ENCODE measurements at regions not wholly inside any gene's neighbourhood (a gene's known extent, or its start where the extent isn't known, plus 50 kb on each side); places are given as distances from the start of the nearest gene placed in this dataset.
A peak's percentile ranks its signal among the peaks of the same experiment; 100 is the strongest.

- intact Hi-C loops (cut with DNase I): no loop called here
- DNase-seq (no peak), ATAC-seq (ENCODE audit: poor library complexity) (no peak)
Measured at GRCh38 chr18:76592096-76592495, 97.1 kb upstream of the ZNF516 start.

GRCh38 chr18:76589866-76590265 lies 94.8 kb upstream of the ZNF516 start:
- DNase-seq: no peak
- intact Hi-C loops (cut with DNase I): no loop called here
- ATAC-seq (ENCODE audit: poor library complexity): no peak

GRCh38 chr18:76589316-76589715 lies 94.3 kb upstream of the ZNF516 start:
- intact Hi-C loops (cut with DNase I): no loop called here

GRCh38 chr18:76588601-76589226 lies 93.7 kb upstream of the ZNF516 start:
- intact Hi-C loops (cut with DNase I): no loop called here
- ATAC-seq (ENCODE audit: poor library complexity) (peak; percentile 15), DNase-seq (no peak)

More at GRCh38 chr18:76589316-76589715, 94.3 kb upstream of the ZNF516 start:
- DNase-seq: no peak
- ATAC-seq (ENCODE audit: poor library complexity): no peak

GRCh38 chr18:76587879-76588271 lies 92.8 kb upstream of the ZNF516 start:
- ATAC-seq (ENCODE audit: poor library complexity) (no peak), DNase-seq (no peak)
- intact Hi-C loops (cut with DNase I): no loop called here

- ATAC-seq (ENCODE audit: poor library complexity): no peak
- intact Hi-C loops (cut with DNase I): no loop called here
- no peak for DNase-seq
Measured at GRCh38 chr18:76587147-76587878, 92.3 kb upstream of the ZNF516 start.

- ATAC-seq (ENCODE audit: poor library complexity): no peak
- no peak for DNase-seq
- intact Hi-C loops (cut with DNase I): no loop called here
Measured at GRCh38 chr18:76584414-76585310, 89.6 kb upstream of the ZNF516 start.

- intact Hi-C loops (cut with DNase I): no loop called here
- no peak for DNase-seq
- ATAC-seq (ENCODE audit: poor library complexity): no peak
Measured at GRCh38 chr18:76581261-76581660, 86.2 kb upstream of the ZNF516 start.

- ATAC-seq (ENCODE audit: poor library complexity) (no peak), DNase-seq (no peak)
- intact Hi-C loops (cut with DNase I): no loop called here
Measured at GRCh38 chr18:76580288-76580962, 85.4 kb upstream of the ZNF516 start.

GRCh38 chr18:76579301-76579695 lies 84.3 kb upstream of the ZNF516 start:
- no peak for DNase-seq
- ATAC-seq (ENCODE audit: poor library complexity): no peak
- intact Hi-C loops (cut with DNase I): no loop called here

- no peak for DNase-seq
- no peak for ATAC-seq (ENCODE audit: poor library complexity)
- intact Hi-C loops (cut with DNase I): no loop called here
Measured at GRCh38 chr18:76578571-76579300, 83.7 kb upstream of the ZNF516 start.

GRCh38 chr18:76573325-76574025 lies 78.4 kb upstream of the ZNF516 start:
- ATAC-seq (ENCODE audit: poor library complexity) (no peak), DNase-seq (no peak)
- intact Hi-C loops (cut with DNase I): no loop called here

GRCh38 chr18:76572518-76573247 lies 77.6 kb upstream of the ZNF516 start:
- intact Hi-C loops (cut with DNase I): no loop called here
- no peak for DNase-seq
- no peak for ATAC-seq (ENCODE audit: poor library complexity)

- ATAC-seq (ENCODE audit: poor library complexity) (no peak), DNase-seq (no peak)
- intact Hi-C loops (cut with DNase I): no loop called here
Measured at GRCh38 chr18:76571689-76572088, 76.6 kb upstream of the ZNF516 start.

- no peak for ATAC-seq (ENCODE audit: poor library complexity)
- intact Hi-C loops (cut with DNase I): no loop called here
- DNase-seq: no peak
Measured at GRCh38 chr18:76570856-76571255, 75.8 kb upstream of the ZNF516 start.

- ATAC-seq (ENCODE audit: poor library complexity): no peak
- intact Hi-C loops (cut with DNase I): no loop called here
- no peak for DNase-seq
Measured at GRCh38 chr18:76569644-76570419, 74.8 kb upstream of the ZNF516 start.

- intact Hi-C loops (cut with DNase I): no loop called here
- DNase-seq: no peak
- ATAC-seq (ENCODE audit: poor library complexity): no peak
Measured at GRCh38 chr18:76568731-76569130, 73.7 kb upstream of the ZNF516 start.
